H9 (cell line): ENCODE measurements at regions not wholly inside any gene's neighbourhood (a gene's known extent, or its start where the extent isn't known, plus 50 kb on each side); places are given as distances from the start of the nearest gene placed in this dataset.

Source experiments
- DNase-seq: peaks from one replicate; pipeline ENCODE4 v3.0.0-alpha.2; 2017
- H2AFZ ChIP-seq: one replicate; pipeline ENCODE4 v1.6.1; 2013; ENCODE audit warnings: mild to moderate bottlenecking, low read length, control low read depth, moderate library complexity
- H2AK5ac ChIP-seq: 2 replicates; pipeline ENCODE4 v1.6.1; 2013; ENCODE audit warnings: low read length, control low read depth, mixed read lengths; ENCODE audit not compliant: insufficient read length
- H2BK120ac ChIP-seq: one replicate; pipeline ENCODE4 v1.6.1; 2013; ENCODE audit warnings: low read depth, mild to moderate bottlenecking, low read length, control low read depth, inconsistent platforms; ENCODE audit not compliant: poor library complexity, severe bottlenecking
- H2BK12ac ChIP-seq: 2 replicates; pipeline ENCODE4 v1.6.1; 2013; ENCODE audit warnings: low read length, control low read depth, mixed read lengths, low read depth; ENCODE audit not compliant: insufficient read length
- H2BK15ac ChIP-seq: 2 replicates; pipeline ENCODE4 v1.6.1; 2013; ENCODE audit warnings: low read depth, low read length, control low read depth
- H2BK20ac ChIP-seq: one replicate; pipeline ENCODE4 v1.6.1; 2013; ENCODE audit warnings: low read depth, mild to moderate bottlenecking, low read length, control low read depth, inconsistent platforms; ENCODE audit not compliant: poor library complexity, severe bottlenecking
- H2BK5ac ChIP-seq: 2 replicates; pipeline ENCODE4 v1.6.1; 2013; ENCODE audit warnings: low read length, control low read depth, mixed read lengths; ENCODE audit not compliant: insufficient read length
- H3K14ac ChIP-seq: 2 replicates; pipeline ENCODE4 v1.6.1; 2013; ENCODE audit warnings: low read length, control low read depth; ENCODE audit not compliant: insufficient read depth
- H3K18ac ChIP-seq: 2 replicates; pipeline ENCODE4 v1.6.1; 2013; ENCODE audit warnings: low read depth, mild to moderate bottlenecking, mixed read lengths, low read length, control low read depth; ENCODE audit not compliant: insufficient read length
- H3K23ac ChIP-seq: 2 replicates; pipeline ENCODE4 v1.6.1; 2013; ENCODE audit warnings: low read length, control low read depth, mixed read lengths, low read depth; ENCODE audit not compliant: insufficient read length
- H3K23me2 ChIP-seq: 2 replicates; pipeline ENCODE4 v1.6.1; 2013; ENCODE audit warnings: low read depth, mild to moderate bottlenecking, mixed read lengths, low read length, control low read depth; ENCODE audit not compliant: insufficient read length, poor library complexity, severe bottlenecking
- H3K27ac ChIP-seq: 2 replicates; pipeline ENCODE4 v1.5.1; 2013; ENCODE audit warnings: low read length, control low read depth, mixed read lengths, low read depth; ENCODE audit not compliant: insufficient read length
- H3K27me3 ChIP-seq: 2 replicates; pipeline ENCODE4 v1.6.1; 2013; ENCODE audit warnings: low read length, control low read depth, inconsistent platforms; ENCODE audit not compliant: insufficient read depth
- H3K4ac ChIP-seq: 2 replicates; pipeline ENCODE4 v1.6.1; 2013; ENCODE audit warnings: low read depth, mild to moderate bottlenecking, control low read depth, inconsistent platforms, low read length, moderate library complexity
- H3K4me1 ChIP-seq: 2 replicates; pipeline ENCODE4 v1.6.1; 2013; ENCODE audit warnings: low read length, control low read depth, inconsistent platforms; ENCODE audit not compliant: insufficient read depth
- H3K4me2 ChIP-seq: 2 replicates; pipeline ENCODE4 v1.6.1; 2013; ENCODE audit warnings: low read length, control low read depth, mixed read lengths; ENCODE audit not compliant: insufficient read length, insufficient read depth
- H3K56ac ChIP-seq: 2 replicates; pipeline ENCODE4 v1.6.1; 2013; ENCODE audit warnings: low read depth, mild to moderate bottlenecking, mixed read lengths, low read length, control low read depth; ENCODE audit not compliant: insufficient read length
- H3K79me1 ChIP-seq: 2 replicates; pipeline ENCODE4 v1.6.1; 2013; ENCODE audit warnings: low read depth, mild to moderate bottlenecking, moderate library complexity, low read length, control low read depth, inconsistent platforms; ENCODE audit not compliant: insufficient read depth, poor library complexity, severe bottlenecking
- H3K79me2 ChIP-seq: 2 replicates; pipeline ENCODE4 v1.6.1; 2013; ENCODE audit warnings: low read length, control low read depth, inconsistent platforms; ENCODE audit not compliant: insufficient read depth
- H3K9ac ChIP-seq: 2 replicates; pipeline ENCODE4 v1.6.1; 2013; ENCODE audit warnings: low read length, control low read depth, mixed read lengths; ENCODE audit not compliant: insufficient read length; ENCODE audit errors: extremely low read depth
- H3K9me3 ChIP-seq: one replicate; pipeline ENCODE4 v1.6.1; 2013; ENCODE audit warnings: low read depth, low read length, inconsistent platforms; ENCODE audit not compliant: control insufficient read depth
- H3T11ph ChIP-seq: one replicate; pipeline ENCODE4 v1.6.1; 2013; ENCODE audit warnings: mild to moderate bottlenecking, low read length, control low read depth, inconsistent platforms
- H4K20me1 ChIP-seq: one replicate; pipeline ENCODE4 v1.6.1; 2013; ENCODE audit not compliant: control insufficient read depth, insufficient read length, insufficient read depth
- H4K5ac ChIP-seq: 2 replicates; pipeline ENCODE4 v1.6.1; 2013; ENCODE audit warnings: low read depth, mild to moderate bottlenecking, mixed read lengths, low read length, control low read depth; ENCODE audit not compliant: insufficient read length
- H4K8ac ChIP-seq: replicated peaks from 2 replicates; pipeline ENCODE4 v1.6.1; 2013; ENCODE audit warnings: low read length, control low read depth, mixed read lengths, low read depth; ENCODE audit not compliant: insufficient read length
- H4K91ac ChIP-seq: 2 replicates; pipeline ENCODE4 v1.6.1; 2013; ENCODE audit warnings: low read depth, mild to moderate bottlenecking, moderate library complexity, mixed read lengths, low read length, control low read depth; ENCODE audit not compliant: insufficient read length
- H3K27ac Mint-ChIP-seq, 3 experiments: 2 replicates in 2 of 3; 3 replicates in 1 of 3; pipeline ENCODE4 v1.8.0; 2020 to 2021; ENCODE audit warnings: mixed read lengths in 3 of 3, mild to moderate bottlenecking in 1 of 3, moderate library complexity in 1 of 3
- H3K27me3 Mint-ChIP-seq: 2 replicates; pipeline ENCODE4 v1.8.0; 2021; ENCODE audit warnings: low read depth, mild to moderate bottlenecking, moderate library complexity, mixed read lengths
- H3K36me3 Mint-ChIP-seq, 3 experiments: 2 replicates in 2 of 3; 3 replicates in 1 of 3; pipeline ENCODE4 v1.8.0; 2020 to 2021; ENCODE audit warnings: low read depth in 3 of 3, mixed read lengths in 3 of 3; ENCODE audit not compliant: insufficient read depth in 1 of 3
- H3K4me1 Mint-ChIP-seq, 2 experiments: 2 replicates each; pipeline ENCODE4 v1.8.0; 2020; ENCODE audit warnings: mixed read lengths in 2 of 2
- H3K4me3 Mint-ChIP-seq, 2 experiments: 2 replicates in 1 of 2; 3 replicates in 1 of 2; pipeline ENCODE4 v1.8.0; 2020 to 2021; ENCODE audit warnings: mild to moderate bottlenecking in 2 of 2, mixed read lengths in 2 of 2, moderate library complexity in 1 of 2
- H3K9me3 Mint-ChIP-seq, 2 experiments: 2 replicates in 1 of 2; 3 replicates in 1 of 2; pipeline ENCODE4 v1.8.0; 2020; ENCODE audit warnings: mild to moderate bottlenecking in 2 of 2, mixed read lengths in 2 of 2, moderate library complexity in 1 of 2
- WGBS: extraction: QIAGEN DNeasy Blood & Tissue Kit; methylation state at CpG from one replicate; pipeline ENCODE4 v1.1.7; 2013; ENCODE audit warnings: missing lambda C conversion rate, low lambda C conversion rate, mixed read lengths; ENCODE audit not compliant: insufficient read length; ENCODE audit errors: extremely low coverage; 5-methylcytosine and 5-hydroxymethylcytosine counted together
- TF ChIP-seq, protein P1 (sequence below): fragments of 200-600 bp; sonication (generic); conservative IDR thresholded peaks from 3 replicates; pipeline ENCODE4 v1.8.0; 2021; ENCODE audit warnings: antibody characterized with exemption, mild to moderate bottlenecking

DNA sequence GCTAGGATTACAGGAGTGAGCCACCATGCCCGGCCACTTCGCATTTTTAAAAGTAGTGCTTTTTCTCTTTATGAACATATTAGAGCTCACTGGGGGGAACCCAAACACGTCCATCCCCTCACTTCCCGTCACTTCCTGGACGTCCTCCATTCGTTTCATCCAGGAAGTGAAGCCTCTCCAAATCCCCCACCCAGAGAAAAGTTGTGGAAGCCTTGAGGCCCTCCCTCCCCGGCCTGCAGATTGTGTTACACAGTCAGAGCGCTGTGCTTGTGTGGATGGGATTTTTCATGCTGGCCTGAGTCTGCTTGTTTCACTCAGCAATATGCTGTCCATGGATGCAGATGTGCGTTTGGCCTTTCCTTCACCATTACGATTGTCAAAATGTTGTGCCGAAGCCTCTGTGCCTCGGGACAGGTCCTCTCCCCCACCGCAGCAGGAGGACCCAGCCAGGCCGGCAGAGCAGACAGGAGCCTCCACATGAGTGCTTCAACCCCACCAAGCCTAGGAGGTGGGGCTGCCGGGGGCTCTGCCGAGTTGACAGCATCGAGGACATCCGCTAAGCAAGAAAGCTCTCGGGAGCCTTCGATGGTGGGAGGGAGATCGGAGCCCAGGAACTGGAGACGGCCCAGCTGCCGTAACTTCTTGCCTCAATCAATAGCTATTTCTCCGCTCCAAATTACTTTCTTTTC is 121.6 kb upstream of the PPP1R26 start:
- Histone ChIP-seq H2BK120ac (no peak overlapping the region), H2BK15ac (no peak overlapping the region), H4K91ac (no peak overlapping the region), H3K27ac (no peak overlapping the region), H3K14ac (no peak overlapping the region), H2BK12ac (no peak overlapping the region), H3K23ac (no peak overlapping the region), H3K4me2 (no peak overlapping the region), H3K4me1 (no peaks in the 10 kb centered on the region; the same call in 1 of the 2 replicates), H3K9me3 (no peaks in the 10 kb centered on the region), H3K9ac (no peak overlapping the region), H3T11ph (no peak overlapping the region), H3K27me3 (no peaks in the 10 kb centered on the region), H3K79me1 (no peaks in the 10 kb centered on the region), H2BK20ac (no peak overlapping the region), H3K4ac (no peak overlapping the region), H2BK5ac (no peak overlapping the region), H3K56ac (no peak overlapping the region), H3K23me2 (no peaks in the 10 kb centered on the region), H4K5ac (no peak overlapping the region), H2AK5ac (no peak overlapping the region), H3K18ac (no peak overlapping the region), H2AFZ (no peak overlapping the region), H3K79me2 (no peaks in the 10 kb centered on the region), H4K20me1 (no peaks in the 10 kb centered on the region), H4K8ac (no peak overlapping the region)
- TF ChIP-seq, protein P1, sequence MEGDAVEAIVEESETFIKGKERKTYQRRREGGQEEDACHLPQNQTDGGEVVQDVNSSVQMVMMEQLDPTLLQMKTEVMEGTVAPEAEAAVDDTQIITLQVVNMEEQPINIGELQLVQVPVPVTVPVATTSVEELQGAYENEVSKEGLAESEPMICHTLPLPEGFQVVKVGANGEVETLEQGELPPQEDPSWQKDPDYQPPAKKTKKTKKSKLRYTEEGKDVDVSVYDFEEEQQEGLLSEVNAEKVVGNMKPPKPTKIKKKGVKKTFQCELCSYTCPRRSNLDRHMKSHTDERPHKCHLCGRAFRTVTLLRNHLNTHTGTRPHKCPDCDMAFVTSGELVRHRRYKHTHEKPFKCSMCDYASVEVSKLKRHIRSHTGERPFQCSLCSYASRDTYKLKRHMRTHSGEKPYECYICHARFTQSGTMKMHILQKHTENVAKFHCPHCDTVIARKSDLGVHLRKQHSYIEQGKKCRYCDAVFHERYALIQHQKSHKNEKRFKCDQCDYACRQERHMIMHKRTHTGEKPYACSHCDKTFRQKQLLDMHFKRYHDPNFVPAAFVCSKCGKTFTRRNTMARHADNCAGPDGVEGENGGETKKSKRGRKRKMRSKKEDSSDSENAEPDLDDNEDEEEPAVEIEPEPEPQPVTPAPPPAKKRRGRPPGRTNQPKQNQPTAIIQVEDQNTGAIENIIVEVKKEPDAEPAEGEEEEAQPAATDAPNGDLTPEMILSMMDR = no peak
- peaks cover 0 to 2% (median 0%) of the 10 kb centered on the region in 3 experiments; a peak in 1 of 7 replicates for H3K36me3 Mint-ChIP-seq
- no peak overlapping the region for H3K4me3 Mint-ChIP-seq
- no peaks in the 10 kb centered on the region; the same call in 1 of the 2 replicates for H3K27me3 Mint-ChIP-seq
- H3K4me1 Mint-ChIP-seq = peaks cover 5 to 13% of the 10 kb centered on the region in 2 experiments; a peak in 3 of 4 replicates
- H3K9me3 Mint-ChIP-seq = peaks cover 1 to 6% of the 10 kb centered on the region in 2 experiments; a peak in 4 of 5 replicates
- no CpG with 5 or more reads among the region's 24 CpGs for WGBS
- no peak for DNase-seq
- H3K27ac Mint-ChIP-seq = peak overlapping the region in 1 of 3 experiments; percentile 43; a peak in 1 of 7 replicates
